ENCODE measurements at regions not wholly inside any gene's neighbourhood (a gene's known extent, or its start where the extent isn't known, plus 50 kb on each side); places are given as distances from the start of the nearest gene placed in this dataset.

DNA sequence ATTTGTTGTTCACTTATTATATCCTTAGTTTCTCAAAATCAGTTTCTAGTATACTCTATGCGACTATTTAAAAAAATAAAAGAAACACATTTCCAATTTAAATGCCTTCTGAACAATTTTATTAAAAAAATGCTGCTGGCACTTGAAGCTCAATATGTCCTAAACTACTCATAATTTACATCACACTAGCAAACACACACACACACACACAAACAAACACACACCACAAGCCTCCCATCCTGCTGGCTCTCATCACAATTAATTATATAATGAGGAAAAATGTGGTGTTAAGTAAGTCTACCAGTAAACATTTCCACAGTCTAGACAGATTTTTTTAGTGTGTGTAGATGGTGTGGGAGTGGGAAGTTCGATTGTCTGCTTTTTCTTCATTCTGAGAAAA lies 350.3 kb downstream of the AASDHPPT start:
- H3K27me3 Mint-ChIP-seq (ENCODE audit: low read depth) = no peaks in the 10 kb centered on the region
- no peak overlapping the region for H3K4me3 Mint-ChIP-seq
- intact Hi-C loops (cut with micrococcal nuclease) = no loop called here
- H3K36me3 Mint-ChIP-seq (ENCODE audit: low read depth) = no peaks in the 10 kb centered on the region
- CTCF ChIA-PET = no interaction called here
- H3K9me3 Mint-ChIP-seq = no peaks in the 10 kb centered on the region
- no peak for DNase-seq
- H3K27ac Mint-ChIP-seq = no peak overlapping the region
- H3K4me1 Mint-ChIP-seq (ENCODE audit: low read depth) = no peaks in the 10 kb centered on the region

DNA sequence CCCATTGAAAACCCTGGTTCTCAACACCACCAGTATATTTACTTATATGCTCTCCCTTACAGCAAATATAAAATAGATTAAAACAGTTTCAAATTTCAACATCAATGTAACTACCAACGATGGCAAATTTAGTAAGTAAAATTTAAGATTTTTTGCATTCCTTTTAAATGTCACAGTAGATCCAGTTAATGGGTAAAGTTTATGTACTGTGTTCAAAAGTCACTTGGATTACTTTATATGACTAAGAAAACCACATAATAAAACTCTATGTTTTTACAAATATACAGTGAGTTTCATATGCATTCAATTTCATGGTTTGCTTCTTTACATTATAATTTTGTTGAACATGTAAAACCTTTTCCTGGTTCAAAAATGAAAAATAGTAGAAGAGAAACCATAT lies 364.6 kb downstream of the AASDHPPT start:
- H3K27ac Mint-ChIP-seq = no peak overlapping the region
- no peaks in the 10 kb centered on the region for H3K27me3 Mint-ChIP-seq (ENCODE audit: low read depth)
- no peak for DNase-seq
- intact Hi-C loops (cut with micrococcal nuclease) = no loop called here
- no peaks in the 10 kb centered on the region for H3K9me3 Mint-ChIP-seq
- no peaks in the 10 kb centered on the region for H3K36me3 Mint-ChIP-seq (ENCODE audit: low read depth)
- no peak overlapping the region for H3K4me3 Mint-ChIP-seq
- CTCF ChIA-PET = no interaction called here
- H3K4me1 Mint-ChIP-seq (ENCODE audit: low read depth) = no peaks in the 10 kb centered on the region

DNA sequence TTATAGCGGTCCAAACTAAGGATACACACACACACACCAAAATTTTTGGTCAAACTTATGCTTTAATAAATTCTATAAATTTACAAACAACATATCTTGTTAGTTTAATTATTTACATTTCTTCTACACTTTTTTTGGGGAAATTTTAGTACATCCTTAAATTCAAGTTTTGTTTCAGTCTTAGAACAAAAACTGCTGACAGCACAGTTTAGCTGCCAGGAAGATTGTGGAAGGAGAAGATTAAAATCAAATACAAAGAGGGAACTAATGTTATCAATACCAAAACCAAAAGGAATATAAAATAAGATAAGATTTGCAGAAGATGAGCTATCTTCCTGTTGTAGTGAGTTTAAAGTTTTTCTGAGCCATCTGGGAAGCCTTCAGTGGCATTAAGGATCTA lies 368.8 kb downstream of the AASDHPPT start:
- no peak for DNase-seq
- H3K4me1 Mint-ChIP-seq (ENCODE audit: low read depth) = no peaks in the 10 kb centered on the region
- intact Hi-C loops (cut with micrococcal nuclease) = no loop called here
- no peak overlapping the region for H3K27ac Mint-ChIP-seq
- H3K36me3 Mint-ChIP-seq (ENCODE audit: low read depth) = no peaks in the 10 kb centered on the region
- CTCF ChIA-PET = no interaction called here
- no peak overlapping the region for H3K4me3 Mint-ChIP-seq
- no peaks in the 10 kb centered on the region for H3K27me3 Mint-ChIP-seq (ENCODE audit: low read depth)
- no peaks in the 10 kb centered on the region for H3K9me3 Mint-ChIP-seq

DNA sequence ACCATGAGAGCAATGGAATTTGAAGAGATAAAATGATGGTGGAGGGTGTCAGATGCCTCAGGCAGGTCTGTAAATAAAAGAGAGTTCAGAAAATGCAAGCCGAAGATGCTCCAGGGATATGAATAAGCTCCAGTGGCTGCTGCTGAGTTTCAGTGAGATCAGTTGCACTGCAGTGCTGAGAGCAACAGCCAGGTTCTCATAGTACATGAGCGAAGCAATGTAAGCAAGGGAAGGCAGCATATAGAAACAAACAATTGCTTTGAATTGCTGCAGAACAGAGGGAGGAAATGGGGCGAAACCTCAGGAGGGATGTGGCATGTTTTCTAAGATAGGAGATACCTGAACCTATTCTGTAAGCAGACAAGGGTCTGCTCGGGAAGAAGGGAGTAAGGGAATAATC lies 369.5 kb downstream of the AASDHPPT start:
- no peaks in the 10 kb centered on the region for H3K9me3 Mint-ChIP-seq

DNA sequence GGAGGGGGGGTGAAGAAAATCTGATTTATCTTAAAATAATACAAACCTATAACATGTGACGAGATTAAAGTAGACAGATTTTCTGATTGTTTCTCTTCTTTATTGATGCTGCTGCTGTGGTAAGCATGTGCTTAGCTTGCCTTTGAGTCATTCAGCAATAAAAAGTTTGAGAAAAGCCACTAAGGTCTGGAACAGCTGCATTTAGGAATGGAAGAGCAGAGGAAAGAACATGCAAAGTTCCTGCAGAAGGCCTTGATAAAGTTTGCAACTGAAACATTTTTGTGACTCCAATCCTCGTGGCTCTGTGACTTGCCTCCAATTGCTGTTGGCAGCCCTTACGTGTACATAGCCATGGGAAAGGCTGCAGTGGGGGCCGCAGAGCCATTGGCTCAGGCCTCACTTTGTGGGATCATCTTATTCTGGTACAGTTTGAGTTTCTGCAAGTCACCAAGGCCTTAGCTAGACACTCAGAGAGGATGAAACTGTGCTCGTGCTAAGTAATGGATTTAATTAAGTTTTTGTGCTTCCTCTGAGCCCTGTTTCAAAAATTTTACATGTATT lies 370.2 kb downstream of the AASDHPPT start:
- intact Hi-C loops (cut with micrococcal nuclease) = no loop called here
- CTCF ChIA-PET = no interaction called here
- DNase-seq = no peak
- Mint-ChIP-seq H3K4me1 (ENCODE audit: low read depth) (no peaks in the 10 kb centered on the region), H3K4me3 (no peak overlapping the region), H3K27me3 (ENCODE audit: low read depth) (no peaks in the 10 kb centered on the region), H3K27ac (no peak overlapping the region), H3K9me3 (no peaks in the 10 kb centered on the region), H3K36me3 (ENCODE audit: low read depth) (no peaks in the 10 kb centered on the region)

More for the DNA sequence above, 369.5 kb downstream of the AASDHPPT start:
- Mint-ChIP-seq H3K4me1 (ENCODE audit: low read depth) (no peaks in the 10 kb centered on the region), H3K27ac (no peak overlapping the region), H3K4me3 (no peak overlapping the region), H3K36me3 (ENCODE audit: low read depth) (no peaks in the 10 kb centered on the region), H3K27me3 (ENCODE audit: low read depth) (no peaks in the 10 kb centered on the region)
- CTCF ChIA-PET = no interaction called here
- intact Hi-C loops (cut with micrococcal nuclease) = no loop called here
- DNase-seq = no peak

DNA sequence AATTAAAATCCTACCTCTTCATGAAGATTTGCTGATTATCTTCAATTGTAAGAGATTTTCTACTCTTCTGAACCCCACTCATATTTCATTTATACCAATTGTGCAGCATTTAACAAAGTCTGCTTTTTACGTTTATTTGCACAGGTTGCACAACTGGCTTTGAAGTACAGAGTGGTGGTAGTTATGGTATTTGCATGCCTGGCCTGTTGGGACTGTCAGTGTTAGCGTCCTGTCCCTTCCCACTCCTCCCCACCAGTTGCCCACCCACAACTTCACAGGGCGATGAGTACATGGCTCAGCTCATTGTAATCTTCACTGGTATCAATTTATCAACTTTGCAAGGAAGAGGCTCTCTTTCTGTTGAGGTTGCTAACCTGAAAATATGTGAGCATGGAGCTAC lies 372.3 kb downstream of the AASDHPPT start:
- Mint-ChIP-seq H3K4me3 (no peak overlapping the region), H3K27me3 (ENCODE audit: low read depth) (no peaks in the 10 kb centered on the region), H3K27ac (no peak overlapping the region), H3K9me3 (peaks cover 3% of the 10 kb centered on the region), H3K4me1 (ENCODE audit: low read depth) (no peaks in the 10 kb centered on the region), H3K36me3 (ENCODE audit: low read depth) (no peaks in the 10 kb centered on the region)
- intact Hi-C loops (cut with micrococcal nuclease) = no loop called here
- DNase-seq = no peak
- CTCF ChIA-PET = no interaction called here

DNA sequence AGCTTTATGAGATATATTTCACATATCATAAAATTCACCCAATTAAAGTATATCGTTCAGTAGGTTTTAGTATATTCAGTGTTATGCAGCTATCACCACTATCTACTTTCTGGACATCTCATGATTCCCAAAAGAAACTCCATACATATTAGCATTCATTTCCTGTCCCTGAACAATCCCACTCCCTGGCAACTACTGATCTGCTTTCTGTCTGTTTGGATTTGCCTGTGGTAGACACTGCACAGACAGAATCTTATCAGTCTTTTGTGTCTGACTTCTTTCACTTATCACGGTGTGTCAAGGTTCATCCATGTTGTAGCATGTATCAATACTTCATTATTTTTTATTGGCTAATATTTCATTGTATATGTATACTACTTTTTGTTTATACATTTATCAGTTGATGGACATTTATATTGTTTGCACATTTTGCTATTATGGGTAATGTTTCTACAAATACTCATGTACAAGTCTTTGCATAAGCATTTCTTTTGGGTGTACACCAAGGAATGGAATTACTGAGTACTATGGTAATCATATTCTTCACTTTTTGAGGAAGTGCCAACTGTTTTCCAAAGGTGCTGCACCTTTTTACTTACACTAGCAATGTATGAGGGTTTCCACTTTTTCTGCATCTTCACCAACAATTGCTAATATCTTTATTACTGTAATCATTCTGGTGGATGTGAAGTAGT lies 373.9 kb downstream of the AASDHPPT start:
- H3K27ac Mint-ChIP-seq = no peak overlapping the region
- CTCF ChIA-PET = no interaction called here
- H3K4me1 Mint-ChIP-seq (ENCODE audit: low read depth) = no peaks in the 10 kb centered on the region
- H3K9me3 Mint-ChIP-seq = peaks cover 5% of the 10 kb centered on the region
- no peak overlapping the region for H3K4me3 Mint-ChIP-seq
- H3K27me3 Mint-ChIP-seq (ENCODE audit: low read depth) = no peaks in the 10 kb centered on the region
- DNase-seq = no peak
- H3K36me3 Mint-ChIP-seq (ENCODE audit: low read depth) = no peaks in the 10 kb centered on the region
- intact Hi-C loops (cut with micrococcal nuclease) = no loop called here

DNA sequence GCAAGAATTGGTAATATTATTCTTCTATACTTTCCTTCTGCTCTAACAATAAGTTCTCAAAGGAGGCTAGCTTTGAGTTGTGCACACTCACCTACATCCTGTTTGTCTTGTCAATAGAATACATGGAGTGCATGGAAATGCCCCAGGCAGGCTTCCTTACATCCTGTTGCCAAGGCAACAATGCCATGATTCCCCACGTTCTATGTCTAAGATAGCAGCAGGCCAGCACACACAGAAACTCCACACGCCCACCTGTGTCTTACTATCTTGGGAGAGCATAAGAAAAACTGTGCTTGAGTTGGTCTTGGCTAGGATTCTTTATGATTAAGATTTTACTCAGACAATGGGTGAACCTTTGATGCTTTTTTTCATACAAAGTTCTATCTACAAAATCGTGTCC lies 379.2 kb downstream of the AASDHPPT start:
- CTCF ChIA-PET = no interaction called here
- Mint-ChIP-seq H3K4me3 (no peak overlapping the region), H3K27me3 (ENCODE audit: low read depth) (no peaks in the 10 kb centered on the region), H3K36me3 (ENCODE audit: low read depth) (no peaks in the 10 kb centered on the region), H3K27ac (no peak overlapping the region), H3K4me1 (ENCODE audit: low read depth) (no peaks in the 10 kb centered on the region), H3K9me3 (peaks cover 7% of the 10 kb centered on the region)
- DNase-seq = no peak
- intact Hi-C loops (cut with micrococcal nuclease) = no loop called here

DNA sequence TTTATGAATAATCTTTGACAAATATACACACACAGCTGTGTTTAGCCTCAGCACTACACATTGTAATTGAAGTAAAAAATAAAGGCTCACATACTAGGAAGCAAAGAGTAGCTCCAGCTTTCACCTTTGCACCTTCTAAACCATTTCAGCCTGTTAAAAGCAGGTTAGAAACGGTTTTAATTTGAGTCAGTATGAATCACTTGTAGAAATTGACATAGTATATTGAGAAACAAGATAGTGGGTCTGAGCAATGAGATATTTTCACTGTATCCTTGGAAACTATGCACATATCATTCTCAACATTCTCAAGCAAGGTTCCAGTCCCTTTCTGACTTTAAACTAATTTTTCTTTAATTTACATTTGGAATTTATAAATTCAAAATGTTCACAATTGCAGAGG lies 380.3 kb downstream of the AASDHPPT start:
- no peak overlapping the region for H3K4me3 Mint-ChIP-seq
- no peak for DNase-seq
- no peak overlapping the region for H3K27ac Mint-ChIP-seq
- intact Hi-C loops (cut with micrococcal nuclease) = no loop called here
- CTCF ChIA-PET = no interaction called here
- H3K27me3 Mint-ChIP-seq (ENCODE audit: low read depth) = no peaks in the 10 kb centered on the region
- no peaks in the 10 kb centered on the region for H3K36me3 Mint-ChIP-seq (ENCODE audit: low read depth)
- no peaks in the 10 kb centered on the region for H3K4me1 Mint-ChIP-seq (ENCODE audit: low read depth)
- H3K9me3 Mint-ChIP-seq = peaks cover 7% of the 10 kb centered on the region

DNA sequence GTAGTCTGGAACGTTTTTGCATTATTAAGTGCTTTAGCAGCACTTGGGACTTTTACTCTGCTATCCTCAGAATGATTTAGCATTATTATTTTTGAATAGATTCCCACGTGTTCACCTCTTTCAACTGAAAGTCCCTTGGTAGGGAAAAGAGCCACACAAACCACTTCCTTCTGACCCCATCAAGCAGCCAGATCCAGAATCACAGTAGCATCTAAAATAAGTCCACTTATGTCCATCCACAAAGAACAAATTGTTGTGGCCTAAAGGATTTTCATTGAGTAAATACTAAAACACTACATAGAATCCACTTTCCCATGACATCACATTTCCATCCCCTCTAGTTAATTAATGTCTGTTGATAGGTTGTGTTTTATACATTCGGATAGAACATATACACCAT lies 381.7 kb downstream of the AASDHPPT start:
- H3K27ac Mint-ChIP-seq = no peak overlapping the region
- H3K9me3 Mint-ChIP-seq = peaks cover 8% of the 10 kb centered on the region
- H3K36me3 Mint-ChIP-seq (ENCODE audit: low read depth) = no peaks in the 10 kb centered on the region
- intact Hi-C loops (cut with micrococcal nuclease) = no loop called here
- DNase-seq = no peak
- CTCF ChIA-PET = no interaction called here
- H3K27me3 Mint-ChIP-seq (ENCODE audit: low read depth) = no peaks in the 10 kb centered on the region
- H3K4me1 Mint-ChIP-seq (ENCODE audit: low read depth) = no peaks in the 10 kb centered on the region
- H3K4me3 Mint-ChIP-seq = no peak overlapping the region

DNA sequence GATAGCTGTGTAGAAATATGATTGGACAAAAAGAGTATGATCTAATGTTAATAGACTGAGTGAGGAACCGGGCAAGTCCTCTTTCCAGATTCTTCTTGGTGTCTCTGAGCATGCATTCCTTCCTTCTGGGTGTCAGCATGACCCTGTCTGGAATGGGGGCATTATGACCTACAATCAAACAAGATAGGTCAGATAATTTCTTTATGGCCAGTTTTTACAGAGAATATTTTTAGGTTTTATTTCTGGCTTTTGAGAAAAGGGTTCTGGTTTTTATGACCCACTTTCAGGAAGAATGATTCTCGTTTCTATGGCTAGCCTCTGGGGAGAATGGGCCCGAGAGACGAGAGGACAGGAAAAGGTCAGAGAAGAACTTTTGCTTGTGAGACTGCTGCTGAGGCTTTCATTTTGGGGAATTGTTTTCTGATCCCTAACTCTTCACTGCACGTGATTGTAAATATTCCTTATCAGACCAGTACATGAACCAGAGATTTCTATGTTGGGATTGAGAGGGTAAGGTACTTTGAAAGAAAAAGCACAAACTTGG lies 383.8 kb downstream of the AASDHPPT start:
- no peak for DNase-seq
- H3K9me3 Mint-ChIP-seq = peaks cover 6% of the 10 kb centered on the region
- intact Hi-C loops (cut with micrococcal nuclease) = no loop called here
- H3K4me1 Mint-ChIP-seq (ENCODE audit: low read depth) = no peaks in the 10 kb centered on the region
- H3K4me3 Mint-ChIP-seq = no peak overlapping the region
- no peak overlapping the region for H3K27ac Mint-ChIP-seq
- no peaks in the 10 kb centered on the region for H3K27me3 Mint-ChIP-seq (ENCODE audit: low read depth)
- H3K36me3 Mint-ChIP-seq (ENCODE audit: low read depth) = no peaks in the 10 kb centered on the region
- CTCF ChIA-PET = no interaction called here

DNA sequence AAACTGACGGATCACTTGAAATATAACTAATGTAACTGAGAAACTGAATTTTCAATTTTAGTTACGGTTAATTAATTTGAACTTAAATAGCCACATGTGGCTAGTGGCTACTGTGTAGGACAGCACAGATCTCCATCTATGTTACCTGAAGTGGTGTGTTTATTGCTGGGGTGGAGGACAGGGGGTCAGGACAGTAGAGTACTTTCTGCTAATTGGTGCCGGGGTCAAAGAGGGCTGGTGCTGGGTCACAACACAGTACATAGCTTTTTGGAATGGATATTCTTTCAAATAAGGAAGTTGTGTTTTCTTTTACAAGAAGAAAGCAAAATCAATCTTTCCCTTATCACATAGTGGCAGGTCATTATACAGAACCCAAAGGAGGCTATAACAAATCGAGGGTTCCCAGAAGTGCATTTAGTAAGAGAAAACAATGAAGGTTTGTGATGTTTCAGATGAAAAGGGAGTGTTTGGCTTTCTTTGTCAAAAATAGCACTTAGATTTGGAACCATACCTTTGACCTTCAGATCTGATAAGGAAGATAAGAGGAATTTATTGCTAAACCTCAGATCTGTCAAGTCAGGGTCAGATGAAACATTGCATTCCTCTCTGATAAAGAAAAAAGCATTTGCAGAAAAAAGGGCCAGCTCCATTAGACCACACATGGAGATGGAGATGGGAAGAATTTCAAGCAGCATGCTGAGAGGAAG lies 384.5 kb downstream of the AASDHPPT start:
- Mint-ChIP-seq H3K27me3 (ENCODE audit: low read depth) (no peaks in the 10 kb centered on the region), H3K27ac (no peak overlapping the region), H3K4me1 (ENCODE audit: low read depth) (no peaks in the 10 kb centered on the region), H3K9me3 (peaks cover 6% of the 10 kb centered on the region), H3K4me3 (no peak overlapping the region), H3K36me3 (ENCODE audit: low read depth) (no peaks in the 10 kb centered on the region)
- DNase-seq = no peak
- CTCF ChIA-PET = no interaction called here
- intact Hi-C loops (cut with micrococcal nuclease) = no loop called here

DNA sequence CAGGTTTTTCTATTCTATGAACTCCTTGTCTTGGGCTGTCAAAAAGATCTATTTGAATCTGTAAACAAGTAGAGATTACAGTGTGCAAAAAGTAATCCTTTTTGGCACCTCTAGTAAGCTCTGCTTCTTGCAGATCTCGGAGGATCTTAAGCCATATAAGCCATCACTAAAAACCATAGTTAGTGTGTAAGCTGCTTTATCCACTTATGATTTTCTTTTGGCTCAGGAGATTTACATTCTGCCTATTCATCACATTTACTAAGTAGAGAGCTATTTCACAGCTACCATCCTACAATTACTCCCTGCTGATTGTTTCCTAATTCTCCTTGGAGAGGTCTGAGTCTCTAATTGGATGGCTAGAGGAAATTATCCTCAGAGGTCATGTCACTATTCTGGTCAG lies 385.7 kb downstream of the AASDHPPT start:
- no peak overlapping the region for H3K4me3 Mint-ChIP-seq
- no peaks in the 10 kb centered on the region for H3K27me3 Mint-ChIP-seq (ENCODE audit: low read depth)
- intact Hi-C loops (cut with micrococcal nuclease) = no loop called here
- peaks cover 6% of the 10 kb centered on the region for H3K9me3 Mint-ChIP-seq
- H3K27ac Mint-ChIP-seq = no peak overlapping the region
- no peak for DNase-seq
- H3K36me3 Mint-ChIP-seq (ENCODE audit: low read depth) = no peaks in the 10 kb centered on the region
- H3K4me1 Mint-ChIP-seq (ENCODE audit: low read depth) = no peaks in the 10 kb centered on the region
- CTCF ChIA-PET = interaction anchor here (0.6 kb wide), 1 partner anchor 969 kb away, joined by 3 read pairs; no protein-coding TSS in a partner anchor
